K562 (cell line): ENCODE measurements at regions not wholly inside any gene's neighbourhood (a gene's known extent, or its start where the extent isn't known, plus 50 kb on each side); places are given as distances from the start of the nearest gene placed in this dataset.
"Not testable (repeated sequence)": the region's sequence is repeated elsewhere in the genome, so short reads cannot be mapped to it uniquely, and the experiment has no call there.

ENCODE experiments used
- ATAC-seq: fragments of 200-7000 bp; cut with Tn5 transposase; 3 replicates; pipeline ENCODE4 v1.9.1; 2020; ENCODE audit warnings: moderate library complexity
- BruUV-seq: library from RNA; stranded (reverse); fragments of 400-500 nt; replicated peaks from 2 replicates; lab custom pipeline; 2021; lab: Mats Ljungman, UMichigan
- CTCF ChIA-PET: fragments of 300-600 bp; formaldehyde crosslinking; extraction: SDS; loops from one replicate; lab custom pipeline; 2021; ENCODE audit warnings: low intra/inter-chr PET ratio; lab: Yijun Ruan, JAX
- POLR2A ChIA-PET: fragments of 300-600, 350-650 bp; sonication (Branson Sonifier 250); formaldehyde crosslinking; extraction: SDS; loops from one replicate; lab custom pipeline; 2021; ENCODE audit warnings: antibody characterized with exemption, inconsistent platforms; lab: Yijun Ruan, JAX
- DNase-seq, 4 experiments: peaks; one replicate each; pipeline versions ENCODE4 v3.0.0 to v3.0.0-alpha.2; 2011 to 2018; ENCODE audit warnings: low spot score in 3 of 4, mixed read lengths in 3 of 4; ENCODE audit errors: extremely low read depth in 1 of 4
- FAIRE-seq: peaks from 2 replicates; lab custom pipeline; 2011; peaks lifted over from hg19 to GRCh38; lab: Jason Lieb, UNC
- H2AFZ ChIP-seq: 2 replicates; pipeline ENCODE4 v1.6.0; 2011; ENCODE audit warnings: low read depth, low read length, control low read depth, inconsistent platforms
- H3K27ac ChIP-seq: fragments of 200-600 bp; 3 replicates; pipeline ENCODE4 v1.8.0; 2011; ENCODE audit warnings: low read depth, mild to moderate bottlenecking, control low read depth, inconsistent platforms, low read length, moderate library complexity, mixed read lengths; ENCODE audit errors: extremely low read depth
- H3K27me3 ChIP-seq, 2 experiments: fragments of 300-600 bp in 1 of 2; 2 replicates in 1 of 2; 3 replicates in 1 of 2; pipeline versions ENCODE4 v1.6.0 to v1.8.0; 2011; ENCODE audit warnings: inconsistent platforms in 2 of 2, low read length in 2 of 2, mild to moderate bottlenecking in 1 of 2, mixed read lengths in 1 of 2, moderate library complexity in 1 of 2; ENCODE audit not compliant: control insufficient read depth in 2 of 2, insufficient read depth in 2 of 2
- H3K36me3 ChIP-seq: fragments of 300-600 bp; 3 replicates; pipeline ENCODE4 v1.8.0; 2011; ENCODE audit warnings: mild to moderate bottlenecking, low read length, inconsistent platforms; ENCODE audit not compliant: control insufficient read depth, insufficient read depth
- H3K4me1 ChIP-seq, 2 experiments: fragments of 200-600 bp in 1 of 2; replicated peaks in 1 of 2; 2 replicates in 1 of 2; 3 replicates in 1 of 2; pipeline versions ENCODE4 v1.5.1 to v1.8.0; 2011; ENCODE audit warnings: inconsistent platforms in 2 of 2, low read length in 2 of 2, mild to moderate bottlenecking in 1 of 2, mixed read lengths in 1 of 2, moderate library complexity in 1 of 2; ENCODE audit not compliant: control insufficient read depth in 2 of 2, insufficient read depth in 2 of 2
- H3K4me2 ChIP-seq: 2 replicates; pipeline ENCODE4 v1.6.1; 2011; ENCODE audit warnings: low read length, control low read depth, inconsistent platforms, mixed read lengths; ENCODE audit not compliant: insufficient read depth
- H3K4me3 ChIP-seq: fragments of 200-600 bp; sonication (generic), shearing (Covaris generic); 2 replicates; pipeline ENCODE4 v1.5.1; 2016; ENCODE audit warnings: control low read depth, inconsistent platforms
- H3K79me2 ChIP-seq: fragments of 200-600 bp; 3 replicates; pipeline ENCODE4 v1.8.0; 2011; ENCODE audit warnings: low read length, inconsistent platforms; ENCODE audit not compliant: control insufficient read depth, insufficient read depth
- H3K9ac ChIP-seq, 2 experiments: 2 replicates each; pipeline versions ENCODE4 v1.6.0 to v1.6.1; 2011; ENCODE audit warnings: low read depth in 2 of 2, low read length in 2 of 2, control low read depth in 1 of 2, inconsistent platforms in 1 of 2, mild to moderate bottlenecking in 1 of 2, mixed read lengths in 1 of 2; ENCODE audit not compliant: insufficient read depth in 1 of 2
- H3K9me1 ChIP-seq: one replicate; pipeline ENCODE4 v1.6.0; 2011; ENCODE audit warnings: inconsistent platforms, mild to moderate bottlenecking, low read length, moderate library complexity; ENCODE audit not compliant: control insufficient read depth, insufficient read depth
- H3K9me3 ChIP-seq: replicated peaks from 2 replicates; pipeline ENCODE4 v1.5.1; 2011; ENCODE audit warnings: low read depth, low read length, inconsistent platforms; ENCODE audit not compliant: control insufficient read depth, insufficient read depth
- H4K20me1 ChIP-seq: replicated peaks from 2 replicates; pipeline ENCODE4 v1.6.1; 2011; ENCODE audit warnings: low read length, inconsistent platforms, mixed read lengths; ENCODE audit not compliant: control insufficient read depth, insufficient read depth
- MEF2A ChIP-seq: IDR thresholded peaks from 2 replicates; pipeline ENCODE4 v1.6.1; 2011; ENCODE audit warnings: low read depth, mild to moderate bottlenecking, low read length, moderate library complexity; ENCODE audit not compliant: control insufficient read depth
- WGBS: fragments of 100-300 bp; shearing (Covaris generic); methylation state at CpG from one replicate; pipeline ENCODE4 v1.1.6; 2016; ENCODE audit warnings: low coverage, mixed read lengths; ENCODE audit not compliant: insufficient coverage; ENCODE audit errors: missing lambda C conversion rate; 5-methylcytosine and 5-hydroxymethylcytosine counted together
- in situ Hi-C: fragments of 300-500 bp; cut with MboI; formaldehyde crosslinking; loops from 4 replicates; pipeline ENCODE4 v1.15.0; 2018; ENCODE audit warnings: inconsistent platforms, mixed read lengths
- intact Hi-C: fragments of 100-400 bp; cut with micrococcal nuclease; formaldehyde crosslinking; loops from 2 replicates; pipeline ENCODE4 v1.14.2; 2022

DNA sequence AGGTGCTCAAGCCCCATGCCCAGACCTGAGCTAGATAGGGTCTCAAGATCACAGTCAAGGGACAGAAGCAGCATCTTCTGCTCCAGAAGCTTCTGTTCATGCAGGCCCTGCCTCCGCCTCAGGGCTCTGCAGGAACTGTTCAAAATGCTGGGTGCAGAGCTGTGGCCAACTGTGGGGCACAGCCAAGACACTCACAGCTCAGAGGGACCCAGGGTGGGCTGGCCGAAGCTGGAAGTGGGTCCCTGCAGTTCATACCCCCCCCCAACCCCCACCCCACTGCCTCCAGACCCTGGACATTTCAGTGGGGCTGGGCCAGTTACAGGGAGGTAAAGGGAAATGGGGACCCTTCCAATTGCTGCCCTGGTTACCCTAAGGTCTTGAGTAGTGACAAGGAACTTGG lies 129.0 kb downstream of the CRYBB2 start:
- no peaks in the 10 kb centered on the region for H3K27me3 ChIP-seq
- no peaks in the 10 kb centered on the region for H4K20me1 ChIP-seq
- no peak overlapping the region for H3K4me2 ChIP-seq
- ATAC-seq (no peak), DNase-seq (no peak), FAIRE-seq (no peak)
- H2AFZ ChIP-seq: no peak overlapping the region
- no peaks in the 10 kb centered on the region for H3K9me1 ChIP-seq
- no TSS peak for BruUV-seq
- H3K9me3 ChIP-seq: no peaks in the 10 kb centered on the region
- in situ Hi-C loops (no loop called here), intact Hi-C loops (no loop called here)
- H3K27ac ChIP-seq: no peak overlapping the region
- peaks cover 22% of the 10 kb centered on the region; the same call in 2 of the 3 replicates for H3K36me3 ChIP-seq
- no CpG with 5 or more reads among the region's 2 CpGs for WGBS
- H3K79me2 ChIP-seq: no peaks in the 10 kb centered on the region
- TF ChIP-seq MEF2A: no peak
- no peak overlapping the region for H3K9ac ChIP-seq
- H3K4me3 ChIP-seq: no peak overlapping the region
- no peaks in the 10 kb centered on the region for H3K4me1 ChIP-seq
- POLR2A ChIA-PET: interaction anchor here (0.8 kb wide), 1 partner anchor 793 kb away, joined by 3 read pairs; no protein-coding TSS in a partner anchor
- CTCF ChIA-PET: no interaction called here

DNA sequence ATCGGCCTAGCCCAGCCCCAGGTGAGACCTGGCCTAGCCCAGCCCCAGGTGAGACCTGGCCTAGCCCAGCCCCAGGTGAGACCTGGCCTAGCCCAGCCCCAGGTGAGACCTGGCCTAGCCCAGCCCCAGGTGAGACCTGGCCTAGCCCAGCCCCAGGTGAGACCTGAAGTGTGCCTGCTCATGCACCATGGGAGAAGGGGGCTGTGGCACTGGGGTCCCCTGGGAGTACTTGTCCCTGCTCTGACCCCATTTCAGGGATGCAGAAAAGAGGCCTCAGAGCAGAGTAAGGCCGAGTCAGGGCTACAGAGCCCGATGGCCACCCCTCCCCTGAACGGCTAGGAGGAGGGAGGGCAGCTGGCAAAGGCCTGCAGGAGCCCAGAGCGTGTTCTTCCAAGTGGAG lies 129.6 kb downstream of the CRYBB2 start:
- H3K27me3 ChIP-seq, H3K79me2 ChIP-seq, CTCF ChIA-PET, H2AFZ ChIP-seq, H3K9ac ChIP-seq, H3K9me3 ChIP-seq, BruUV-seq, ATAC-seq, H3K4me2 ChIP-seq, H3K4me3 ChIP-seq, H3K27ac ChIP-seq, H4K20me1 ChIP-seq, in situ Hi-C loops, H3K9me1 ChIP-seq, intact Hi-C loops, DNase-seq, FAIRE-seq, H3K4me1 ChIP-seq: not testable (repeated sequence)
- peaks cover 26% of the 10 kb centered on the region; the same call in 2 of the 3 replicates for H3K36me3 ChIP-seq
- POLR2A ChIA-PET: interaction anchor here (0.8 kb wide), 1 partner anchor 792 kb away, joined by 3 read pairs; no protein-coding TSS in a partner anchor
- WGBS: no CpG with 5 or more reads among the region's 5 CpGs
